ENCODE measurements at regions not wholly inside any gene's neighbourhood (a gene's known extent, or its start where the extent isn't known, plus 50 kb on each side); places are given as distances from the start of the nearest gene placed in this dataset.

DNA sequence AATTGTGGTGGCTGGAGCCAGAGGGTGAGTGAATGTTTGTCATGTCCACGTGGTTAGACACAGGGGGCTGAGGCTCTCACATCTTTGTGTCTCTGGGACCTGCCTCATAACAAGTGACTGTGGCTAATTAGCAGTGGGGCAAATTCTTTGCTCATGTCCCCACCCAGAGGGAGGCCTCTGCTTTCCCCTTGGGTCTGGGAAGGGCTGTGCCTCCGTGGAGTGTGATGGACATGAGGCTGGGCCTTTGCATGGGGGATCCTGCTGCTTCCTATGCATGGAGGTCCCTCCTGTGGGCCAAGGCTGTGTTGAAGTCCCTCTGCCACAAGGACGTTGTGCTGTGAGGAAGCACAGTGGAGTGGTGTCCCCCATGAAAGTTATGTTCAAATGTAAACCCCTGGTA, 327.4 kb upstream of the SHH start:
- DNase-seq: no peak
- H3K4me3 ChIP-seq: no peak overlapping the region
- WGBS, 5 donors: 50 to 63% (median 52%) methylated on average over 3 of the region's 3 CpGs
- H3K9me3 ChIP-seq: no peaks in the 10 kb centered on the region
- H3K27me3 ChIP-seq (replicated peaks in 1 of 7): peaks cover 0 to 21% (median 0%) of the 10 kb centered on the region in 7 donors
- H3K27ac ChIP-seq: no peak overlapping the region
- TF ChIP-seq POLR2A (IDR thresholded peaks at IDR 0.05) (no peak), POLR2AphosphoS5 (IDR thresholded peaks at IDR 0.05) (no peak)
- TF ChIP-seq, protein P1, sequence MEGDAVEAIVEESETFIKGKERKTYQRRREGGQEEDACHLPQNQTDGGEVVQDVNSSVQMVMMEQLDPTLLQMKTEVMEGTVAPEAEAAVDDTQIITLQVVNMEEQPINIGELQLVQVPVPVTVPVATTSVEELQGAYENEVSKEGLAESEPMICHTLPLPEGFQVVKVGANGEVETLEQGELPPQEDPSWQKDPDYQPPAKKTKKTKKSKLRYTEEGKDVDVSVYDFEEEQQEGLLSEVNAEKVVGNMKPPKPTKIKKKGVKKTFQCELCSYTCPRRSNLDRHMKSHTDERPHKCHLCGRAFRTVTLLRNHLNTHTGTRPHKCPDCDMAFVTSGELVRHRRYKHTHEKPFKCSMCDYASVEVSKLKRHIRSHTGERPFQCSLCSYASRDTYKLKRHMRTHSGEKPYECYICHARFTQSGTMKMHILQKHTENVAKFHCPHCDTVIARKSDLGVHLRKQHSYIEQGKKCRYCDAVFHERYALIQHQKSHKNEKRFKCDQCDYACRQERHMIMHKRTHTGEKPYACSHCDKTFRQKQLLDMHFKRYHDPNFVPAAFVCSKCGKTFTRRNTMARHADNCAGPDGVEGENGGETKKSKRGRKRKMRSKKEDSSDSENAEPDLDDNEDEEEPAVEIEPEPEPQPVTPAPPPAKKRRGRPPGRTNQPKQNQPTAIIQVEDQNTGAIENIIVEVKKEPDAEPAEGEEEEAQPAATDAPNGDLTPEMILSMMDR (IDR thresholded peaks at IDR 0.05 in 8 of 11, conservative IDR thresholded peaks at IDR 0.05 in 3 of 11): no peak
- intact Hi-C loops (cut with DNase I; ENCODE audit: low total_unique reads): no loop called here
- no peaks in the 10 kb centered on the region for H3K36me3 ChIP-seq
- H3K4me1 ChIP-seq: no peaks in the 10 kb centered on the region

DNA sequence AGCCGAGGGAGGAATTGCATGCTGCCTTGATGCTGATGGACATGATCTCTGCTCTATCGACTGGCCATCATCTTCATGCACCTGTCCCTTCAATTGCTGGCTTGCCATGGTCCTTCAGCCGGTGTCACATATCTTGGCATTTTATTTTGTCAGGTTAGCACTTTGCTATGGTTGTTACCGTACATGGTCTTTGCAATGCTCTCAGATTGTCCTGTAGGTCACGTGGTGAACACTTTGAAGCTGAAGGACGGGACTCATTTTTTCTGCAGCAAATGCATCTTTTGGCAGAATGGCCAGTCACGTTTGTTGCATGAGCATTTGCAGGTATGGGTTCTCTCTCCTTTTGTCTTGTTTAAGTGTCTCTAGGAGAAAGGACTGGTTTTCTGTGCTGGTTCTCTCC, 326.8 kb upstream of the SHH start:
- Histone ChIP-seq H3K4me3 (no peak overlapping the region), H3K27me3 (replicated peaks in 1 of 7) (peaks cover 0 to 16% (median 0%) of the 10 kb centered on the region in 7 donors), H3K27ac (no peak overlapping the region), H3K36me3 (no peaks in the 10 kb centered on the region), H3K4me1 (no peaks in the 10 kb centered on the region), H3K9me3 (no peaks in the 10 kb centered on the region)
- TF ChIP-seq, protein P1 (IDR thresholded peaks at IDR 0.05 in 8 of 11, conservative IDR thresholded peaks at IDR 0.05 in 3 of 11): no peak
- TF ChIP-seq POLR2A (IDR thresholded peaks at IDR 0.05) (no peak), POLR2AphosphoS5 (IDR thresholded peaks at IDR 0.05) (no peak)
- DNase-seq: no peak
- intact Hi-C loops (cut with DNase I; ENCODE audit: low total_unique reads): no loop called here
- 77 to 91% (median 86%) methylated on average over 7 of the region's 7 CpGs for WGBS, 5 donors

GRCh38 chr7:156131881-156132280, 319.6 kb upstream of the SHH start:
- H3K36me3 ChIP-seq: no peaks in the 10 kb centered on the region
- TF ChIP-seq, protein P1 (IDR thresholded peaks at IDR 0.05 in 8 of 11, conservative IDR thresholded peaks at IDR 0.05 in 3 of 11): no peak
- no peak for TF ChIP-seq POLR2AphosphoS5 (IDR thresholded peaks at IDR 0.05)
- TF ChIP-seq POLR2A (IDR thresholded peaks at IDR 0.05): no peak
- WGBS, 5 donors: 87 to 97% (median 92%) methylated on average over 2 of the region's 2 CpGs
- peaks cover 0 to 10% (median 0%) of the 10 kb centered on the region in 7 donors for H3K27me3 ChIP-seq (replicated peaks in 1 of 7)
- H3K4me1 ChIP-seq: no peaks in the 10 kb centered on the region
- H3K27ac ChIP-seq: no peak overlapping the region
- DNase-seq: no peak
- no peak overlapping the region for H3K4me3 ChIP-seq
- intact Hi-C loops (cut with DNase I; ENCODE audit: low total_unique reads): no loop called here
- peaks cover 0 to 9% (median 0%) of the 10 kb centered on the region in 8 donors for H3K9me3 ChIP-seq

DNA sequence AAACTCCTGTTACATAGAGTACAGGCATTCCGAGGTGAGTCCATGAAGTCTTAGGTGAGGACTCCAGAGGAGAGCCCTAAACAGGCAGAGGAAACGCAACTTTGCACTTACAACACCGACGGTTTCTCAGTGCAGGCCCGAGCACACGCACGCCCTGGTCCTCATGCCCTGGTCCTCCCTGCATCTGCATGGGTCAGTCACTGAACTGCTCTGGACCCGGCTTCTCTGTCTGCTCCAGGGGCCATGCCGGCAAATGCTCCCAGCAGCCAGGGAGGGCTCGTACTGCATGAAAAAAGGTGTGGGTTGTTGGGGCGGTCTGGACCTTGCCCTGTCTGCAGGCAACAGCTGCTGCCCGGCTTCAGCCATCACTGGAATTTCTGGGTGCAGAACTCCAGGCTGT, 317.3 kb upstream of the SHH start:
- intact Hi-C loops (cut with DNase I; ENCODE audit: low total_unique reads): no loop called here
- H3K36me3 ChIP-seq: no peaks in the 10 kb centered on the region
- no peak for DNase-seq
- peaks cover 0 to 10% (median 0%) of the 10 kb centered on the region in 7 donors for H3K27me3 ChIP-seq (replicated peaks in 1 of 7)
- H3K4me1 ChIP-seq: no peaks in the 10 kb centered on the region
- no peak overlapping the region for H3K4me3 ChIP-seq
- H3K9me3 ChIP-seq: peaks cover 0 to 9% (median 0%) of the 10 kb centered on the region in 8 donors
- TF ChIP-seq, protein P1 (IDR thresholded peaks at IDR 0.05 in 8 of 11, conservative IDR thresholded peaks at IDR 0.05 in 3 of 11): no peak
- TF ChIP-seq POLR2AphosphoS5 (IDR thresholded peaks at IDR 0.05) (no peak), POLR2A (IDR thresholded peaks at IDR 0.05) (no peak)
- 77 to 87% (median 83%) methylated on average over 10 to 12 of the region's 12 CpGs for WGBS, 5 donors
- H3K27ac ChIP-seq: no peak overlapping the region
